H1 (cell line): ENCODE measurements at regions not wholly inside any gene's neighbourhood (a gene's known extent, or its start where the extent isn't known, plus 50 kb on each side); places are given as distances from the start of the nearest gene placed in this dataset.

ENCODE experiments used
- CTCF ChIA-PET: fragments of 300-600 bp; sonication (Branson Sonifier 250); formaldehyde crosslinking; loops from one replicate; lab custom pipeline; 2021; ENCODE audit not compliant: partially characterized antibody; lab: Charles Lee
- POLR2A ChIA-PET: fragments of 300-600 bp; sonication (Branson Sonifier 250); formaldehyde crosslinking; loops from one replicate; lab custom pipeline; 2021; ENCODE audit warnings: inconsistent platforms; ENCODE audit not compliant: partially characterized antibody; lab: Charles Lee
- DNase-seq, 2 experiments: peaks; one replicate each; pipeline versions ENCODE4 v3.0.0 to v3.0.0-alpha.2; 2010 to 2022; ENCODE audit warnings: low spot score in 2 of 2, low read depth in 1 of 2, mixed read lengths in 1 of 2
- FAIRE-seq: peaks from 2 replicates; lab custom pipeline; 2011; peaks lifted over from hg19 to GRCh38; lab: Jason Lieb, UNC
- H2AFZ ChIP-seq: 2 replicates; pipeline ENCODE4 v1.8.1; 2012; ENCODE audit warnings: low read length, inconsistent platforms
- H2AK5ac ChIP-seq: 2 replicates; pipeline ENCODE4 v1.6.1; 2013; ENCODE audit warnings: low read depth, low read length
- H2BK120ac ChIP-seq: replicated peaks from 2 replicates; pipeline ENCODE3; 2013; ENCODE audit warnings: low read depth, low read length, inconsistent platforms
- H2BK12ac ChIP-seq: 2 replicates; pipeline ENCODE4 v1.6.1; 2013; ENCODE audit warnings: low read depth, low read length
- H2BK15ac ChIP-seq: 2 replicates; pipeline ENCODE4 v1.6.1; 2013; ENCODE audit warnings: low read length
- H2BK20ac ChIP-seq: 2 replicates; pipeline ENCODE4 v1.6.1; 2013; ENCODE audit warnings: low read length
- H2BK5ac ChIP-seq: 2 replicates; pipeline ENCODE4 v1.6.1; 2013; ENCODE audit warnings: low read depth, low read length
- H3K14ac ChIP-seq: 2 replicates; pipeline ENCODE4 v1.6.1; 2013; ENCODE audit warnings: inconsistent platforms; ENCODE audit not compliant: insufficient read length
- H3K18ac ChIP-seq: 2 replicates; pipeline ENCODE4 v1.6.1; 2013; ENCODE audit warnings: low read length; ENCODE audit errors: extremely low read depth
- H3K23ac ChIP-seq: 2 replicates; pipeline ENCODE4 v1.6.1; 2013; ENCODE audit warnings: inconsistent platforms; ENCODE audit not compliant: insufficient read length
- H3K23me2 ChIP-seq: 2 replicates; pipeline ENCODE4 v1.6.1; 2013; ENCODE audit warnings: low read depth, low read length
- H3K27ac ChIP-seq: 2 replicates; pipeline ENCODE4 v1.6.1; 2011; ENCODE audit warnings: low read depth, low read length, inconsistent platforms
- H3K27me3 ChIP-seq, 4 experiments: replicated peaks in 1 of 4; 1 replicate in 1 of 4; 2 replicates in 3 of 4; pipeline versions ENCODE4 v1.6.1 to v1.8.1; 2011 to 2013; ENCODE audit warnings: low read length in 3 of 4, mild to moderate bottlenecking in 3 of 4, inconsistent platforms in 2 of 4, mixed read lengths in 2 of 4, moderate library complexity in 1 of 4; ENCODE audit not compliant: control insufficient read depth in 3 of 4, insufficient read depth in 3 of 4; ENCODE audit errors: extremely low read depth in 1 of 4
- H3K36me3 ChIP-seq, 4 experiments: 2 replicates each; pipeline versions ENCODE4 v1.6.1 to v1.8.1; 2011 to 2013; ENCODE audit warnings: mild to moderate bottlenecking in 4 of 4, low read length in 3 of 4, moderate library complexity in 2 of 4, control low read depth in 1 of 4, inconsistent platforms in 1 of 4; ENCODE audit not compliant: insufficient read depth in 4 of 4, control insufficient read depth in 2 of 4
- H3K4ac ChIP-seq: replicated peaks from 2 replicates; pipeline ENCODE3; 2013; ENCODE audit warnings: low read length, low read depth, mixed read lengths, inconsistent platforms; ENCODE audit not compliant: insufficient read length
- H3K4me1 ChIP-seq, 4 experiments: replicated peaks in 1 of 4; 1 replicate in 1 of 4; 2 replicates in 3 of 4; pipeline versions ENCODE4 v1.6.1 to v1.8.1; 2011 to 2013; ENCODE audit warnings: low read length in 3 of 4, inconsistent platforms in 2 of 4, mixed read lengths in 1 of 4; ENCODE audit not compliant: insufficient read depth in 4 of 4, control insufficient read depth in 3 of 4
- H3K4me2 ChIP-seq, 2 experiments: 2 replicates each; pipeline versions ENCODE4 v1.6.1 to v1.8.1; 2011 to 2013; ENCODE audit warnings: low read depth in 2 of 2, low read length in 2 of 2, control low read depth in 1 of 2, inconsistent platforms in 1 of 2, mild to moderate bottlenecking in 1 of 2; ENCODE audit not compliant: insufficient read depth in 1 of 2
- H3K4me3 ChIP-seq, 4 experiments: fragments of 200-600, 300-600 bp in 1 of 4; sonication (generic), shearing (Covaris generic), sonication (Bioruptor Twin) in 1 of 4; 2 replicates each; pipeline versions ENCODE4 v1.5.1 to v1.8.1; 2011 to 2016; ENCODE audit warnings: low read length in 4 of 4, low read depth in 3 of 4, control low read depth in 2 of 4, inconsistent platforms in 2 of 4, mild to moderate bottlenecking in 2 of 4, mixed read lengths in 1 of 4, moderate library complexity in 1 of 4; ENCODE audit not compliant: insufficient read depth in 2 of 4; ENCODE audit errors: extremely low read depth in 1 of 4
- H3K56ac ChIP-seq: replicated peaks from 2 replicates; pipeline ENCODE3; 2013; ENCODE audit warnings: low read depth, mild to moderate bottlenecking, mixed read lengths, low read length, inconsistent platforms; ENCODE audit not compliant: insufficient read length
- H3K79me1 ChIP-seq: 2 replicates; pipeline ENCODE4 v1.6.1; 2013; ENCODE audit warnings: low read depth, low read length, control low read depth
- H3K79me2 ChIP-seq, 2 experiments: 2 replicates each; pipeline versions ENCODE4 v1.6.1 to v1.8.1; 2012 to 2013; ENCODE audit warnings: low read length in 2 of 2, mild to moderate bottlenecking in 2 of 2, inconsistent platforms in 1 of 2; ENCODE audit not compliant: insufficient read depth in 2 of 2, control insufficient read depth in 1 of 2
- H3K9ac ChIP-seq, 4 experiments: replicated peaks in 1 of 4; 1 replicate in 1 of 4; 2 replicates in 3 of 4; pipeline versions ENCODE4 v1.6.1 to v1.8.1; 2011 to 2013; ENCODE audit warnings: low read depth in 3 of 4, low read length in 3 of 4, control low read depth in 2 of 4, mild to moderate bottlenecking in 2 of 4, moderate library complexity in 2 of 4, inconsistent platforms in 1 of 4; ENCODE audit errors: extremely low read depth in 1 of 4
- H3K9me3 ChIP-seq, 2 experiments: 2 replicates each; pipeline versions ENCODE4 v1.6.1 to v1.8.1; 2012 to 2013; ENCODE audit warnings: mild to moderate bottlenecking in 2 of 2, moderate library complexity in 2 of 2, control low read depth in 1 of 2, inconsistent platforms in 1 of 2, low read depth in 1 of 2, low read length in 1 of 2, mixed read lengths in 1 of 2; ENCODE audit not compliant: insufficient read depth in 2 of 2
- H4K20me1 ChIP-seq, 2 experiments: replicated peaks in 1 of 2; 2 replicates each; pipeline versions ENCODE3 to v1.8.1; 2011 to 2013; ENCODE audit warnings: inconsistent platforms in 2 of 2, low read length in 2 of 2, mild to moderate bottlenecking in 1 of 2; ENCODE audit not compliant: insufficient read depth in 2 of 2, control insufficient read depth in 1 of 2
- H4K5ac ChIP-seq: 2 replicates; pipeline ENCODE4 v1.6.1; 2013; ENCODE audit warnings: low read length, low read depth, mixed read lengths, inconsistent platforms; ENCODE audit not compliant: insufficient read length
- H4K8ac ChIP-seq: 2 replicates; pipeline ENCODE4 v1.8.0; 2013; ENCODE audit warnings: mild to moderate bottlenecking, moderate library complexity, low read length, inconsistent platforms; ENCODE audit not compliant: insufficient read depth; ENCODE audit errors: extremely low read depth
- H4K91ac ChIP-seq: replicated peaks from 2 replicates; pipeline ENCODE3; 2013; ENCODE audit warnings: low read length, mixed read lengths, inconsistent platforms; ENCODE audit not compliant: insufficient read length
- BACH1 ChIP-seq: IDR thresholded peaks from 2 replicates; pipeline ENCODE4 v1.6.1; 2012; ENCODE audit warnings: low read length, improper control_type of control experiment
- CBX8 ChIP-seq: fragments of 300-800, 300-1000 bp; sonication (generic); IDR thresholded peaks from 2 replicates; pipeline ENCODE4 v1.7.1; 2016; ENCODE audit warnings: low read depth, low read length, borderline replicate concordance
- HDAC2 ChIP-seq, 2 experiments: fragments of 300-600 bp in 1 of 2; sonication (generic) in 1 of 2; IDR thresholded peaks; 2 replicates each; pipeline ENCODE4 v1.6.1; 2011 to 2012; ENCODE audit warnings: low read depth in 2 of 2, low read length in 2 of 2, mild to moderate bottlenecking in 2 of 2, moderate library complexity in 2 of 2, borderline replicate concordance in 1 of 2, inconsistent platforms in 1 of 2
- JUND ChIP-seq: IDR thresholded peaks from 2 replicates; pipeline ENCODE4 v1.6.1; 2011; ENCODE audit warnings: mild to moderate bottlenecking, improper control_type of control experiment, low read length
- MAX ChIP-seq: IDR thresholded peaks from 2 replicates; pipeline ENCODE4 v1.6.1; 2012; ENCODE audit warnings: inconsistent platforms
- SAP30 ChIP-seq: fragments of 300-600 bp; sonication (generic); IDR thresholded peaks from 2 replicates; pipeline ENCODE4 v1.7.1; 2012; ENCODE audit warnings: low read length, moderate library complexity, mild to moderate bottlenecking, inconsistent platforms; ENCODE audit not compliant: insufficient read depth, insufficient replicate concordance

- Histone ChIP-seq H2BK12ac (no peak overlapping the region), H3K56ac (no peak overlapping the region), H3K18ac (no peak overlapping the region), H3K4me3 (no peak overlapping the region), H2BK120ac (no peak overlapping the region), H3K4me1 (peaks cover 0 to 9% (median under 1%) of the 10 kb centered on the region in 4 experiments; a peak in 1 of 7 replicates), H3K4me2 (no peak overlapping the region), H2BK15ac (no peak overlapping the region), H3K4ac (no peak overlapping the region), H3K14ac (no peak overlapping the region), H2BK20ac (no peak overlapping the region), H3K9ac (no peak overlapping the region), H3K79me2 (no peaks in the 10 kb centered on the region), H3K27ac (no peak overlapping the region), H2BK5ac (no peak overlapping the region), H4K20me1 (no peaks in the 10 kb centered on the region), H3K27me3 (peaks cover 0 to 1% (median 0%) of the 10 kb centered on the region in 4 experiments; a peak in 1 of 7 replicates), H2AK5ac (no peak overlapping the region), H3K79me1 (no peaks in the 10 kb centered on the region), H3K9me3 (no peaks in the 10 kb centered on the region), H4K91ac (no peak overlapping the region), H4K5ac (no peak overlapping the region), H3K23ac (no peak overlapping the region), H3K23me2 (no peaks in the 10 kb centered on the region), H4K8ac (no peak overlapping the region), H2AFZ (no peak overlapping the region), H3K36me3 (no peaks in the 10 kb centered on the region)
- POLR2A ChIA-PET = no interaction called here
- FAIRE-seq (no peak), DNase-seq (no peak)
- CTCF ChIA-PET = interaction anchor here (0.6 kb wide), 1 partner anchor 391 kb away, joined by 3 read pairs; no protein-coding TSS in a partner anchor
- no peak for TF ChIP-seq JUND
- TF ChIP-seq CBX8 = no peak
- TF ChIP-seq SAP30 = no peak
- TF ChIP-seq MAX = no peak
- TF ChIP-seq BACH1 = no peak
- TF ChIP-seq HDAC2 (IDR thresholded peaks at IDR 0.05; ENCODE audit: borderline replicate concordance in 1 of 2, low read depth in 2 of 2, low read length in 2 of 2) = no peak
These were observed 436.5 kb downstream of the RND3 start for GRCh38 chr2:150051004-150051403.
